Fibroblast of lung (primary cell): ENCODE measurements at regions not wholly inside any gene's neighbourhood (a gene's known extent, or its start where the extent isn't known, plus 50 kb on each side); places are given as distances from the start of the nearest gene placed in this dataset.

Experiments
- DNase-seq, 2 donors: peaks; one replicate each; pipeline versions ENCODE4 v3.0.0 to v3.0.0-alpha.2; 2010; ENCODE audit warnings: low read depth in 2 of 2
- H2AFZ ChIP-seq: 2 replicates; pipeline ENCODE4 v1.5.1; 2012; ENCODE audit warnings: low read length, control low read depth, inconsistent platforms
- H3K27ac ChIP-seq: 2 replicates; pipeline ENCODE4 v1.5.1; 2011; ENCODE audit warnings: low read length, control low read depth; ENCODE audit not compliant: insufficient read depth
- H3K27me3 ChIP-seq: 2 replicates; pipeline ENCODE4 v1.5.1; 2011; ENCODE audit warnings: mild to moderate bottlenecking, low read length; ENCODE audit not compliant: control insufficient read depth, insufficient read depth
- H3K36me3 ChIP-seq: 2 replicates; pipeline ENCODE4 v1.5.1; 2011; ENCODE audit warnings: low read length; ENCODE audit not compliant: control insufficient read depth, insufficient read depth
- H3K4me1 ChIP-seq: 2 replicates; pipeline ENCODE4 v1.5.1; 2011; ENCODE audit warnings: low read length; ENCODE audit not compliant: control insufficient read depth, insufficient read depth; ENCODE audit errors: extremely low read depth
- H3K4me2 ChIP-seq: 2 replicates; pipeline ENCODE4 v1.5.1; 2011; ENCODE audit warnings: low read length, control low read depth; ENCODE audit not compliant: insufficient read depth; ENCODE audit errors: extremely low read depth
- H3K4me3 ChIP-seq, 4 experiments: fragments of 200-600 bp in 1 of 4; sonication (generic) in 1 of 4; replicated peaks in 1 of 4; 2 replicates each; pipeline ENCODE4 v1.5.1; 2011 to 2016; ENCODE audit warnings: low read length in 4 of 4, low read depth in 3 of 4, mild to moderate bottlenecking in 3 of 4, control low read depth in 2 of 4, inconsistent platforms in 1 of 4, mixed read lengths in 1 of 4; ENCODE audit not compliant: insufficient read depth in 1 of 4; ENCODE audit errors: control extremely low read depth in 1 of 4
- H3K79me2 ChIP-seq: 2 replicates; pipeline ENCODE4 v1.5.1; 2012; ENCODE audit warnings: mild to moderate bottlenecking, low read length, inconsistent platforms; ENCODE audit not compliant: control insufficient read depth, insufficient read depth
- H3K9ac ChIP-seq: 2 replicates; pipeline ENCODE4 v1.5.1; 2011; ENCODE audit warnings: mild to moderate bottlenecking, low read length, control low read depth; ENCODE audit not compliant: insufficient read depth
- H3K9me3 ChIP-seq: 2 replicates; pipeline ENCODE4 v1.5.1; 2012; ENCODE audit warnings: low read depth, low read length; ENCODE audit not compliant: control insufficient read depth, insufficient read depth
- H4K20me1 ChIP-seq: 2 replicates; pipeline ENCODE4 v1.5.1; 2011; ENCODE audit warnings: low read length; ENCODE audit not compliant: control insufficient read depth, insufficient read depth; ENCODE audit errors: extremely low read depth
- EZH2 ChIP-seq: IDR thresholded peaks from 2 replicates; pipeline ENCODE4 v1.5.1; 2012; ENCODE audit warnings: low read length, control low read depth, mild to moderate bottlenecking; ENCODE audit errors: missing control alignments
- TF ChIP-seq, protein P1 (sequence below), 2 donors: IDR thresholded peaks in 1 of 2; conservative IDR thresholded peaks in 1 of 2; 1 replicate in 1 of 2; 2 replicates in 1 of 2; pipeline ENCODE4 v1.5.1; 2011 to 2012; ENCODE audit warnings: low read length in 2 of 2, control low read depth in 1 of 2, inconsistent platforms in 1 of 2, low read depth in 1 of 2, mild to moderate bottlenecking in 1 of 2

DNA sequence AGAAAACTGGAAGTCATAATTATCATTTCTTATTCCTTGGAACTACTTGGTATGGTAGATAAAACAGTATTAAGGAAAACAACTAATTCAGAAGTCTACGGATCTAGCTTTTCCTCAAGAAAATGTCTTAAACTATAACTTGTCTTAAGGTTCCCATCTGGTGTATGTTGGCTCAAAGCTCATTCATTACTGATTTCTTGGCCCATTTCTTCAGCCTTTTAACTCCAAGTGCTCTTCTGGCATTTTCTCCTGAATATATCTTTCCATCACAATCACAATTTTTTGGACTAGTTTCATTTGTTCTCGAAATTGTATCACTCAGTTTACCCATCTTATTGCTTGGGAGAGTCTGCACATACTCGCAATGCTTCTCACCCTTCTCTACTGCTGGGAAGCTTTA lies 150.1 kb downstream of the C12orf50 start:
- Histone ChIP-seq H3K27ac (no peak overlapping the region), H3K9ac (no peak overlapping the region), H3K4me1 (no peaks in the 10 kb centered on the region), H3K9me3 (no peaks in the 10 kb centered on the region), H3K4me3 (no peak overlapping the region), H2AFZ (no peak overlapping the region), H3K36me3 (no peaks in the 10 kb centered on the region), H3K27me3 (no peaks in the 10 kb centered on the region), H3K79me2 (no peaks in the 10 kb centered on the region), H4K20me1 (no peaks in the 10 kb centered on the region), H3K4me2 (no peak overlapping the region)
- DNase-seq = no peak
- TF ChIP-seq, protein P1, sequence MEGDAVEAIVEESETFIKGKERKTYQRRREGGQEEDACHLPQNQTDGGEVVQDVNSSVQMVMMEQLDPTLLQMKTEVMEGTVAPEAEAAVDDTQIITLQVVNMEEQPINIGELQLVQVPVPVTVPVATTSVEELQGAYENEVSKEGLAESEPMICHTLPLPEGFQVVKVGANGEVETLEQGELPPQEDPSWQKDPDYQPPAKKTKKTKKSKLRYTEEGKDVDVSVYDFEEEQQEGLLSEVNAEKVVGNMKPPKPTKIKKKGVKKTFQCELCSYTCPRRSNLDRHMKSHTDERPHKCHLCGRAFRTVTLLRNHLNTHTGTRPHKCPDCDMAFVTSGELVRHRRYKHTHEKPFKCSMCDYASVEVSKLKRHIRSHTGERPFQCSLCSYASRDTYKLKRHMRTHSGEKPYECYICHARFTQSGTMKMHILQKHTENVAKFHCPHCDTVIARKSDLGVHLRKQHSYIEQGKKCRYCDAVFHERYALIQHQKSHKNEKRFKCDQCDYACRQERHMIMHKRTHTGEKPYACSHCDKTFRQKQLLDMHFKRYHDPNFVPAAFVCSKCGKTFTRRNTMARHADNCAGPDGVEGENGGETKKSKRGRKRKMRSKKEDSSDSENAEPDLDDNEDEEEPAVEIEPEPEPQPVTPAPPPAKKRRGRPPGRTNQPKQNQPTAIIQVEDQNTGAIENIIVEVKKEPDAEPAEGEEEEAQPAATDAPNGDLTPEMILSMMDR (conservative IDR thresholded peaks at IDR 0.05 in 1 of 2, IDR thresholded peaks at IDR 0.05 in 1 of 2; ENCODE audit: low read depth in 1 of 2, low read length in 2 of 2) = no peak
- no peak for TF ChIP-seq EZH2

GRCh38 chr12:87870493-87871460 lies 158.4 kb downstream of the C12orf50 start:
- H3K9me3 ChIP-seq = no peaks in the 10 kb centered on the region
- H4K20me1 ChIP-seq = no peaks in the 10 kb centered on the region
- H3K27ac ChIP-seq = no peak overlapping the region
- no peaks in the 10 kb centered on the region for H3K36me3 ChIP-seq
- H3K4me3 ChIP-seq = no peak overlapping the region
- no peak overlapping the region for H3K9ac ChIP-seq
- no peak overlapping the region for H2AFZ ChIP-seq
- no peaks in the 10 kb centered on the region for H3K27me3 ChIP-seq
- no peaks in the 10 kb centered on the region for H3K4me1 ChIP-seq
- no peak overlapping the region for H3K4me2 ChIP-seq
- DNase-seq = peak; percentile 30 to 42
- no peaks in the 10 kb centered on the region for H3K79me2 ChIP-seq
- TF ChIP-seq, protein P1 (conservative IDR thresholded peaks at IDR 0.05 in 1 of 2, IDR thresholded peaks at IDR 0.05 in 1 of 2; ENCODE audit: low read depth in 1 of 2, low read length in 2 of 2) = no peak
- no peak for TF ChIP-seq EZH2

- Histone ChIP-seq H3K9me3 (no peaks in the 10 kb centered on the region), H4K20me1 (no peaks in the 10 kb centered on the region), H3K79me2 (no peaks in the 10 kb centered on the region), H3K9ac (no peak overlapping the region), H3K36me3 (no peaks in the 10 kb centered on the region), H3K27ac (no peak overlapping the region), H3K27me3 (no peaks in the 10 kb centered on the region), H3K4me2 (no peak overlapping the region), H2AFZ (no peak overlapping the region), H3K4me1 (no peaks in the 10 kb centered on the region), H3K4me3 (no peak overlapping the region)
- peak; percentile 24 to 28 for DNase-seq
- no peak for TF ChIP-seq EZH2
- TF ChIP-seq, protein P1 (conservative IDR thresholded peaks at IDR 0.05 in 1 of 2, IDR thresholded peaks at IDR 0.05 in 1 of 2; ENCODE audit: low read depth in 1 of 2, low read length in 2 of 2) = no peak
Measured at GRCh38 chr12:87870061-87870460, 159.1 kb downstream of the C12orf50 start.
